ENCODE measurements at regions not wholly inside any gene's neighbourhood (a gene's known extent, or its start where the extent isn't known, plus 50 kb on each side); places are given as distances from the start of the nearest gene placed in this dataset.

DNA sequence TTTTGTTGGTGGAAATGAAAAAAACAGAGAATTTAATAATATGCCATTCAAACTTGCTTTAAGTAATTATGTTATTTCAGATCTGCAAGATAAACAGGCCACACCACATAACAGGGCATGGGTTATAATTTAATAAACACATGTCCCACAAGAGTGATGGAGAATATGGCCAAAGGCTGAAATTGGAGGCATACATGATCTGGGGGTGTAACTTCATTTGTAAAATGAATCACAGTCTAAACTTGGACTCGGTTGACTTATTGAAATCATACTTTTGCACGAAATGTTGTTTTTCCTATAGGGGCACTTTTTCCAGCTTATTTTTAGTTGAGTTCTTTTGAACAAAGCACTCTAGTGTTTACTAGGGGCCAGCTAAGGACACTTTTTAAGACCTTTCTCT, 151.6 kb downstream of the TMEM26 start:
- H3K4me2 ChIP-seq (ENCODE audit: insufficient read depth, low read length), result peak overlapping the region; percentile 59
- peaks cover 3% of the 10 kb centered on the region for H3K9me3 ChIP-seq (ENCODE audit: low read depth, low read length)
- no peak overlapping the region for H3K4me3 ChIP-seq (ENCODE audit: insufficient read depth, low read length)
- H4K20me1 ChIP-seq (ENCODE audit: insufficient read depth, low read length), result no peaks in the 10 kb centered on the region
- H3K79me2 ChIP-seq (ENCODE audit: insufficient read depth, low read length), result no peaks in the 10 kb centered on the region
- H3K27me3 ChIP-seq (ENCODE audit: insufficient read depth, low read length), result no peaks in the 10 kb centered on the region
- TF ChIP-seq, protein P1, sequence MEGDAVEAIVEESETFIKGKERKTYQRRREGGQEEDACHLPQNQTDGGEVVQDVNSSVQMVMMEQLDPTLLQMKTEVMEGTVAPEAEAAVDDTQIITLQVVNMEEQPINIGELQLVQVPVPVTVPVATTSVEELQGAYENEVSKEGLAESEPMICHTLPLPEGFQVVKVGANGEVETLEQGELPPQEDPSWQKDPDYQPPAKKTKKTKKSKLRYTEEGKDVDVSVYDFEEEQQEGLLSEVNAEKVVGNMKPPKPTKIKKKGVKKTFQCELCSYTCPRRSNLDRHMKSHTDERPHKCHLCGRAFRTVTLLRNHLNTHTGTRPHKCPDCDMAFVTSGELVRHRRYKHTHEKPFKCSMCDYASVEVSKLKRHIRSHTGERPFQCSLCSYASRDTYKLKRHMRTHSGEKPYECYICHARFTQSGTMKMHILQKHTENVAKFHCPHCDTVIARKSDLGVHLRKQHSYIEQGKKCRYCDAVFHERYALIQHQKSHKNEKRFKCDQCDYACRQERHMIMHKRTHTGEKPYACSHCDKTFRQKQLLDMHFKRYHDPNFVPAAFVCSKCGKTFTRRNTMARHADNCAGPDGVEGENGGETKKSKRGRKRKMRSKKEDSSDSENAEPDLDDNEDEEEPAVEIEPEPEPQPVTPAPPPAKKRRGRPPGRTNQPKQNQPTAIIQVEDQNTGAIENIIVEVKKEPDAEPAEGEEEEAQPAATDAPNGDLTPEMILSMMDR (IDR thresholded peaks at IDR 0.05; ENCODE audit: extremely low read depth, low read depth, low read length), result no peak
- H3K27ac ChIP-seq (ENCODE audit: low read depth, low read length), result peak overlapping the region; percentile 93
- no peaks in the 10 kb centered on the region for H3K36me3 ChIP-seq (ENCODE audit: insufficient read depth, low read length)
- DNase-seq (ENCODE audit: insufficient read length, low spot score, missing footprints), result no peak
- peaks cover 32% of the 10 kb centered on the region for H3K4me1 ChIP-seq (ENCODE audit: insufficient read depth, low read length)
- H2AFZ ChIP-seq (ENCODE audit: low read length), result no peak overlapping the region

DNA sequence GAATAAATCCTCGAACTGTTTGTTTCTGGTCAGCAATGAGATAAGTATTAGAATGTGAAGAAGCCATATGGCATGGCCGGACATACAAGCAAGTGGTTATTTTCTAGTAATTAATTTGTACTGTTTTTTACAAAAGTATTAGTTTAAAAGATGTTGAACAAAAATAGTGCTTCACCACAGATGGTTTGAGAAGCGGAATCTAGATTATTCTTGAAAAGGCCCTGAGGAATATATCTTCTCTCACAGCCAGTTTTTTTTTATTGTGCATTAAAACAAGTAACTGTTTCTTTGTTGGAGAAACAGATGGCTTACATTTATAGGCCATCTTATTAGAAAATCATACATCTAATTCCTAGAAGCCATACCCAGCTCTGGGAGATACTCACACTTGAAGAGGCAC, 153.3 kb downstream of the TMEM26 start:
- no peak overlapping the region for H3K4me3 ChIP-seq (ENCODE audit: insufficient read depth, low read length)
- no peaks in the 10 kb centered on the region for H4K20me1 ChIP-seq (ENCODE audit: insufficient read depth, low read length)
- TF ChIP-seq, protein P1 (IDR thresholded peaks at IDR 0.05; ENCODE audit: extremely low read depth, low read depth, low read length), result no peak
- H3K4me2 ChIP-seq (ENCODE audit: insufficient read depth, low read length), result no peak overlapping the region
- H2AFZ ChIP-seq (ENCODE audit: low read length), result no peak overlapping the region
- no peaks in the 10 kb centered on the region for H3K27me3 ChIP-seq (ENCODE audit: insufficient read depth, low read length)
- H3K27ac ChIP-seq (ENCODE audit: low read depth, low read length), result no peak overlapping the region
- no peaks in the 10 kb centered on the region for H3K36me3 ChIP-seq (ENCODE audit: insufficient read depth, low read length)
- H3K4me1 ChIP-seq (ENCODE audit: insufficient read depth, low read length), result peaks cover 29% of the 10 kb centered on the region
- peaks cover 3% of the 10 kb centered on the region for H3K9me3 ChIP-seq (ENCODE audit: low read depth, low read length)
- no peak for DNase-seq (ENCODE audit: insufficient read length, low spot score, missing footprints)
- no peaks in the 10 kb centered on the region for H3K79me2 ChIP-seq (ENCODE audit: insufficient read depth, low read length)

DNA sequence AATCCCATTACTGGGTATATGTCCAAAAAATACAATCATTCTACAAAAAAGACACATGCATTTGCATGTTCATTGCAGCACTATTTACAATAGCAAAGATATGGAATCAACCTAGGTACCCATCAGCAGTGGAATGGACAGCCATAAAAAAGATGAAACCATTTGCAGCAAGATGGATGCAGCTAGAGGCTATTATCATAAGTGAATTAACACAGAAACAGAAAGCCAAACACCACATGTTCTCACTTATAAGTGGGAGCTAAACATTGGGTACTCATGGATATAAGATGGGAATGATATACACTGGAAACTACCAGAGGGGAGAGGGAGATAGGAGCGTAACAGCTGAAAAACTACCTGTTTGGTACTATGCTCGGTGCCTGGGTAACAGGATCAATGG, 154.0 kb downstream of the TMEM26 start:
- Histone ChIP-seq H3K79me2 (ENCODE audit: insufficient read depth, low read length) (no peaks in the 10 kb centered on the region), H3K27me3 (ENCODE audit: insufficient read depth, low read length) (no peaks in the 10 kb centered on the region), H3K4me1 (ENCODE audit: insufficient read depth, low read length) (peaks cover 22% of the 10 kb centered on the region), H2AFZ (ENCODE audit: low read length) (no peak overlapping the region), H3K4me3 (ENCODE audit: insufficient read depth, low read length) (no peak overlapping the region), H3K9me3 (ENCODE audit: low read depth, low read length) (peaks cover 3% of the 10 kb centered on the region), H4K20me1 (ENCODE audit: insufficient read depth, low read length) (no peaks in the 10 kb centered on the region), H3K4me2 (ENCODE audit: insufficient read depth, low read length) (no peak overlapping the region), H3K36me3 (ENCODE audit: insufficient read depth, low read length) (no peaks in the 10 kb centered on the region), H3K27ac (ENCODE audit: low read depth, low read length) (no peak overlapping the region)
- no peak for DNase-seq (ENCODE audit: insufficient read length, low spot score, missing footprints)
- TF ChIP-seq, protein P1 (IDR thresholded peaks at IDR 0.05; ENCODE audit: extremely low read depth, low read depth, low read length), result no peak

DNA sequence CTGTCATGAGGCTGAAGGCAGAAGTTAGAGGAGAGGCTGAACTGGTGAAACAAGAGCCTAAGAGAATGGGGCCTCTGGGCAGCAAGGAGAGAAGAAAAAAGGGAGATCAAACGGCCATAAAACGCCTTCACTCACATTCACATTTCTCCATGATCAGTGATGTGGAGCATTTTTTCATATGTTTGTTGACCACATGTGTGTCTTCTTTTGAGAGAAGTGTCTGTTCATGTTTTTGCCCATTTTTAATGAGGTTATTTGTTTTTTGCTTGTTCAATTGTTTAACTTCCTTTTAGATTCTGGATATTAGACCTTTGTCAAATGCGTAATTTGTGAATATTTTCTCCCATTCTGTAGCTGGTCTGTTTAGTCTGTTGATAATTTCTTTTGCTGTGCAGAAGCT, 155.0 kb downstream of the TMEM26 start:
- TF ChIP-seq, protein P1 (IDR thresholded peaks at IDR 0.05; ENCODE audit: extremely low read depth, low read depth, low read length), result no peak
- Histone ChIP-seq H3K9me3 (ENCODE audit: low read depth, low read length) (peaks cover 3% of the 10 kb centered on the region), H3K27ac (ENCODE audit: low read depth, low read length) (no peak overlapping the region), H3K36me3 (ENCODE audit: insufficient read depth, low read length) (no peaks in the 10 kb centered on the region), H3K4me1 (ENCODE audit: insufficient read depth, low read length) (peaks cover 15% of the 10 kb centered on the region), H3K4me2 (ENCODE audit: insufficient read depth, low read length) (no peak overlapping the region), H3K4me3 (ENCODE audit: insufficient read depth, low read length) (no peak overlapping the region), H3K27me3 (ENCODE audit: insufficient read depth, low read length) (no peaks in the 10 kb centered on the region), H3K79me2 (ENCODE audit: insufficient read depth, low read length) (no peaks in the 10 kb centered on the region), H4K20me1 (ENCODE audit: insufficient read depth, low read length) (no peaks in the 10 kb centered on the region), H2AFZ (ENCODE audit: low read length) (no peak overlapping the region)
- no peak for DNase-seq (ENCODE audit: insufficient read length, low spot score, missing footprints)

Data from osteoblast (primary cell).